GM23338 (cell line): ENCODE measurements at regions not wholly inside any gene's neighbourhood (a gene's known extent, or its start where the extent isn't known, plus 50 kb on each side); places are given as distances from the start of the nearest gene placed in this dataset.

ENCODE experiments used
- ATAC-seq: fragments of 200-7000 bp; cut with Tn5 transposase; 3 replicates; pipeline ENCODE4 v1.9.1; 2020
- DNase-seq: peaks from one replicate; pipeline ENCODE4 v3.0.0-alpha.2; 2015; ENCODE audit warnings: low spot score
- H2AFZ ChIP-seq: fragments of 200-600 bp; sonication (generic); 2 replicates; pipeline ENCODE4 v1.8.0; 2016; ENCODE audit warnings: antibody characterized with exemption, mild to moderate bottlenecking, moderate library complexity
- H3F3A ChIP-seq: fragments of 200-600 bp; sonication (generic); replicated peaks from 2 replicates; pipeline ENCODE4 v1.8.0; 2017; ENCODE audit warnings: antibody characterized with exemption, mixed run types, low read depth
- H3K27ac ChIP-seq: fragments of 200-600 bp; sonication (generic); 2 replicates; pipeline ENCODE4 v1.6.1; 2016; ENCODE audit warnings: low read depth
- H3K27me3 ChIP-seq: fragments of 200-600 bp; sonication (generic); 2 replicates; pipeline ENCODE4 v1.8.0; 2016; ENCODE audit warnings: mild to moderate bottlenecking, mixed run types, moderate library complexity; ENCODE audit not compliant: insufficient read depth
- H3K36me3 ChIP-seq: fragments of 200-600 bp; sonication (generic); 2 replicates; pipeline ENCODE4 v1.8.0; 2016; ENCODE audit warnings: mild to moderate bottlenecking; ENCODE audit not compliant: insufficient read depth
- H3K4me1 ChIP-seq: fragments of 200-600 bp; sonication (generic); 2 replicates; pipeline ENCODE4 v1.8.0; 2016; ENCODE audit warnings: mild to moderate bottlenecking, moderate library complexity; ENCODE audit not compliant: insufficient read depth
- H3K4me2 ChIP-seq: fragments of 200-600 bp; sonication (generic); 2 replicates; pipeline ENCODE4 v1.7.1; 2017; ENCODE audit warnings: mixed run types
- H3K4me3 ChIP-seq: fragments of 200-600 bp; sonication (generic); 2 replicates; pipeline ENCODE4 v1.6.1; 2016; ENCODE audit warnings: mixed run types
- H3K79me2 ChIP-seq: fragments of 200-600 bp; sonication (generic); replicated peaks from 2 replicates; pipeline ENCODE4 v1.8.0; 2017; ENCODE audit warnings: mild to moderate bottlenecking; ENCODE audit not compliant: insufficient read depth
- H3K9me2 ChIP-seq: fragments of 200-600 bp; sonication (generic); 2 replicates; pipeline ENCODE4 v1.8.0; 2017; ENCODE audit not compliant: insufficient read depth
- H4K20me1 ChIP-seq: fragments of 200-600 bp; sonication (generic); replicated peaks from 2 replicates; pipeline ENCODE4 v1.8.0; 2017; ENCODE audit warnings: mild to moderate bottlenecking; ENCODE audit not compliant: insufficient read depth
- H3K27ac Mint-ChIP-seq: 2 replicates; pipeline ENCODE4 v1.8.0; 2020; ENCODE audit warnings: inconsistent platforms, mild to moderate bottlenecking, moderate library complexity, mixed read lengths
- H3K27me3 Mint-ChIP-seq: 3 replicates; pipeline ENCODE4 v1.8.0; 2022; ENCODE audit warnings: low read depth, mild to moderate bottlenecking, moderate library complexity, mixed read lengths, inconsistent platforms; ENCODE audit not compliant: insufficient read depth, poor library complexity
- H3K36me3 Mint-ChIP-seq: 3 replicates; pipeline ENCODE4 v1.8.0; 2021; ENCODE audit warnings: low read depth, mild to moderate bottlenecking, inconsistent platforms, moderate library complexity, mixed read lengths
- H3K4me1 Mint-ChIP-seq: 3 replicates; pipeline ENCODE4 v1.8.0; 2020; ENCODE audit warnings: mild to moderate bottlenecking, inconsistent platforms, mixed read lengths
- H3K4me3 Mint-ChIP-seq: 3 replicates; pipeline ENCODE4 v1.8.0; 2021; ENCODE audit warnings: moderate library complexity, mild to moderate bottlenecking, inconsistent platforms, mixed read lengths
- H3K9me3 Mint-ChIP-seq: 3 replicates; pipeline ENCODE4 v1.8.0; 2020; ENCODE audit warnings: moderate library complexity, mild to moderate bottlenecking, inconsistent platforms, mixed read lengths
- CREB1 ChIP-seq: fragments of 250-450 bp; sonication (Bioruptor Pico); IDR thresholded peaks from 2 replicates; pipeline ENCODE4 v1.5.0; 2020; ENCODE audit warnings: low read depth, mild to moderate bottlenecking, moderate library complexity
- ETS1 ChIP-seq: IDR thresholded peaks from 2 replicates; pipeline ENCODE4 v1.6.1; 2016; ENCODE audit warnings: antibody characterized with exemption
- EZH2 ChIP-seq: fragments of 200-600 bp; sonication (generic); IDR thresholded peaks from one replicate; pipeline ENCODE4 v1.8.0; 2017; ENCODE audit warnings: antibody characterized with exemption, mild to moderate bottlenecking, low read depth; ENCODE audit not compliant: unreplicated experiment
- EZH2phosphoT487 ChIP-seq: fragments of 200-600 bp; sonication (generic); IDR thresholded peaks from one replicate; pipeline ENCODE4 v1.8.1; 2018; ENCODE audit warnings: antibody characterized with exemption; ENCODE audit not compliant: unreplicated experiment
- JUNB ChIP-seq: IDR thresholded peaks from one replicate; pipeline ENCODE4 v1.6.1; 2016; ENCODE audit warnings: antibody characterized with exemption; ENCODE audit not compliant: unreplicated experiment
- NANOG ChIP-seq: IDR thresholded peaks from 2 replicates; pipeline ENCODE4 v1.6.1; 2016; ENCODE audit warnings: antibody characterized with exemption, borderline replicate concordance
- POLR2AphosphoS5 ChIP-seq: IDR thresholded peaks from 2 replicates; pipeline ENCODE4 v1.6.1; 2016; ENCODE audit warnings: antibody characterized with exemption, low read depth
- STAT1 ChIP-seq: IDR thresholded peaks from one replicate; pipeline ENCODE4 v1.6.1; 2016; ENCODE audit warnings: antibody characterized with exemption; ENCODE audit not compliant: unreplicated experiment
- ZNF114 ChIP-seq: fragments of 250-450 bp; sonication (Bioruptor Pico); IDR thresholded peaks from 2 replicates; pipeline ENCODE4 v1.5.0; 2020; ENCODE audit warnings: mild to moderate bottlenecking, moderate library complexity
- ZNF331 ChIP-seq: fragments of 250-450 bp; sonication (Bioruptor Pico); IDR thresholded peaks from 2 replicates; pipeline ENCODE4 v1.5.0; 2020; ENCODE audit warnings: low read depth, mild to moderate bottlenecking, moderate library complexity
- TF ChIP-seq, protein P1 (sequence below), 2 experiments: fragments of 200-600 bp in 1 of 2; sonication (generic) in 1 of 2; conservative IDR thresholded peaks; 2 replicates each; pipeline versions ENCODE4 v1.5.1 to v1.6.1; 2016 to 2017; ENCODE audit warnings: antibody characterized with exemption in 2 of 2, low read depth in 2 of 2, mild to moderate bottlenecking in 2 of 2, moderate library complexity in 1 of 2

GRCh38 chr12:88420457-88420856 lies 159.8 kb downstream of the KITLG start:
- no peaks in the 10 kb centered on the region for H3K27me3 ChIP-seq
- H3K27me3 Mint-ChIP-seq = no peaks in the 10 kb centered on the region
- H3K4me2 ChIP-seq = no peak overlapping the region
- no peak overlapping the region for H3K27ac ChIP-seq
- no peaks in the 10 kb centered on the region for H3K36me3 Mint-ChIP-seq
- no peaks in the 10 kb centered on the region for H3K9me2 ChIP-seq
- H4K20me1 ChIP-seq = no peaks in the 10 kb centered on the region
- no peaks in the 10 kb centered on the region for H3K4me1 ChIP-seq
- H3K4me1 Mint-ChIP-seq = no peaks in the 10 kb centered on the region
- no peaks in the 10 kb centered on the region for H3F3A ChIP-seq
- ATAC-seq = no peak
- no peak overlapping the region for H3K4me3 Mint-ChIP-seq
- H3K9me3 Mint-ChIP-seq = no peaks in the 10 kb centered on the region
- no peaks in the 10 kb centered on the region for H3K36me3 ChIP-seq
- H3K4me3 ChIP-seq = no peak overlapping the region
- no peaks in the 10 kb centered on the region for H3K79me2 ChIP-seq
- H3K27ac Mint-ChIP-seq = no peak overlapping the region
- TF ChIP-seq, protein P1, sequence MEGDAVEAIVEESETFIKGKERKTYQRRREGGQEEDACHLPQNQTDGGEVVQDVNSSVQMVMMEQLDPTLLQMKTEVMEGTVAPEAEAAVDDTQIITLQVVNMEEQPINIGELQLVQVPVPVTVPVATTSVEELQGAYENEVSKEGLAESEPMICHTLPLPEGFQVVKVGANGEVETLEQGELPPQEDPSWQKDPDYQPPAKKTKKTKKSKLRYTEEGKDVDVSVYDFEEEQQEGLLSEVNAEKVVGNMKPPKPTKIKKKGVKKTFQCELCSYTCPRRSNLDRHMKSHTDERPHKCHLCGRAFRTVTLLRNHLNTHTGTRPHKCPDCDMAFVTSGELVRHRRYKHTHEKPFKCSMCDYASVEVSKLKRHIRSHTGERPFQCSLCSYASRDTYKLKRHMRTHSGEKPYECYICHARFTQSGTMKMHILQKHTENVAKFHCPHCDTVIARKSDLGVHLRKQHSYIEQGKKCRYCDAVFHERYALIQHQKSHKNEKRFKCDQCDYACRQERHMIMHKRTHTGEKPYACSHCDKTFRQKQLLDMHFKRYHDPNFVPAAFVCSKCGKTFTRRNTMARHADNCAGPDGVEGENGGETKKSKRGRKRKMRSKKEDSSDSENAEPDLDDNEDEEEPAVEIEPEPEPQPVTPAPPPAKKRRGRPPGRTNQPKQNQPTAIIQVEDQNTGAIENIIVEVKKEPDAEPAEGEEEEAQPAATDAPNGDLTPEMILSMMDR (conservative IDR thresholded peaks at IDR 0.05; ENCODE audit: low read depth in 2 of 2) = no peak
- TF ChIP-seq ETS1 (no peak), EZH2 (no peak), JUNB (no peak), CREB1 (no peak), ZNF331 (CRISPR knock-in tag) (no peak), EZH2phosphoT487 (no peak), STAT1 (no peak), NANOG (no peak), ZNF114 (no peak)
- no peak for DNase-seq
- no peak overlapping the region for H2AFZ ChIP-seq

DNA sequence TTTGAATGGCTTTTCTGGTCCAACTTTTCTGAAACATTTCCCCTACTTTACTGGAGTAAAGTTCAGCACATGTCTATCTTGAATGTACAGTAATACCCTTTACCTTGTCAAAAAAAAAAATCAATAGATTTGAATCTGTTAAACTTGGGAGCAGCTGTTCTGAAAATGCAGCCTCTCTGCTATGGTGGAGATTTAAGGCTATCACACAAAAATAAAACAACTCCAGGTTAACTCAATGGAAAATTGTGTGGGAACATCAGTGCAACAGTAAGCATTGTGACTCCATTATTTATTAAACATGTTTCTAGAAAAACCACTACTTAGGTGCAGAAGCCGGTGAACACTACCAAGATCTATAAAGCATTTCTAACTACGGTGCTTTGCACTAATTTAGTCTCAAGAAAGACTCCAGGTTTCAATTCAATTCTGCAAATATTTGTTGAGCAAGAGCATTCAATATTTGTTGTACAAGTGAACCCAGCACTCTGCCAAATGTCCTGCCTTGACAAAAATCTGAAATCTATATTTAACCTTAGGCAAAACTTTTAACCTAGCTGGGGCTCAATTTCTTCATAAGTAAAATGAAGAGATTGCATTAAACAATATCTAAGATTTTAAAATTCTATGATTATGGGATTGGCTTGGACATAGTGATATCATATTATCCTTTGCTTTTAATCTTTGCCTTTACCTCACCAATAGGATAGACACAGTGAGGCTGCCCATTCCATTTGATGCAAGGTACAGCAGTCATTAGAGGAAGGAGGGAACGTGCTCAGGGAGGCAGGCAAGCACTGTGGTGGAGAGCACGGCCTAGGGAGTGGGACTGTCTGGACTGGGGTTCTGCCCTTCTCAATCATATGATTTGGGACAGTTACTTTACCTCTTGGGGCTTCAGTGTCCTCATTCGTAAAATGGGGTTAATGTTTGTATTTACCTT lies 155.2 kb downstream of the KITLG start:
- Histone ChIP-seq H3K9me2 (no peaks in the 10 kb centered on the region), H3K36me3 (no peaks in the 10 kb centered on the region), H2AFZ (no peak overlapping the region), H3K79me2 (no peaks in the 10 kb centered on the region), H3K4me2 (no peak overlapping the region), H4K20me1 (no peaks in the 10 kb centered on the region), H3K4me3 (no peak overlapping the region), H3K27ac (no peak overlapping the region), H3F3A (no peaks in the 10 kb centered on the region), H3K4me1 (no peaks in the 10 kb centered on the region), H3K27me3 (no peaks in the 10 kb centered on the region)
- peaks cover 1% of the 10 kb centered on the region for H3K27me3 Mint-ChIP-seq
- TF ChIP-seq CREB1 (no peak), POLR2AphosphoS5 (no peak), ZNF114 (no peak)
- TF ChIP-seq, protein P1 (conservative IDR thresholded peaks at IDR 0.05; ENCODE audit: low read depth in 2 of 2) = peak in 1 of 2 experiments; percentile 27; a peak in 2 of 4 replicates
- peak; percentile 32; the same call in 1 of the 3 replicates for ATAC-seq
- no peak overlapping the region for H3K4me3 Mint-ChIP-seq
- DNase-seq = no peak
- H3K27ac Mint-ChIP-seq = no peak overlapping the region
- H3K9me3 Mint-ChIP-seq = peaks cover 3% of the 10 kb centered on the region; the same call in 1 of the 3 replicates
- H3K4me1 Mint-ChIP-seq = no peaks in the 10 kb centered on the region
- peaks cover 3% of the 10 kb centered on the region; the same call in 1 of the 3 replicates for H3K36me3 Mint-ChIP-seq
